IMR-90 (cell line): ENCODE measurements at regions not wholly inside any gene's neighbourhood (a gene's known extent, or its start where the extent isn't known, plus 50 kb on each side); places are given as distances from the start of the nearest gene placed in this dataset.

Experiments used
- ATAC-seq: fragments of 200-7000 bp; cut with Tn5 transposase; 2 replicates; pipeline ENCODE4 v1.9.1; 2020; ENCODE audit warnings: low read depth, mild to moderate bottlenecking, moderate library complexity
- BruUV-seq: library from RNA; stranded (reverse); fragments of 400-500 nt; replicated peaks from 2 replicates; lab custom pipeline; 2021; lab: Mats Ljungman, UMichigan
- CTCF ChIA-PET: fragments of 300-600 bp; formaldehyde crosslinking; extraction: SDS; loops from one replicate; lab custom pipeline; 2021; ENCODE audit warnings: antibody characterized with exemption; lab: Yijun Ruan, JAX
- POLR2A ChIA-PET: fragments of 300-600 bp; sonication (Branson Sonifier 250); formaldehyde crosslinking; loops from one replicate; lab custom pipeline; 2022; ENCODE audit warnings: antibody characterized with exemption; ENCODE audit not compliant: unreplicated experiment; lab: Charles Lee
- DNase-seq: peaks from one replicate; pipeline ENCODE4 v3.0.0; 2013
- H2AFZ ChIP-seq: replicated peaks from 2 replicates; pipeline ENCODE3; 2013; ENCODE audit warnings: low read length, mild to moderate bottlenecking; ENCODE audit not compliant: poor library complexity
- H2AK5ac ChIP-seq: 2 replicates; pipeline ENCODE4 v1.6.1; 2013; ENCODE audit warnings: low read depth, low read length, inconsistent platforms
- H2AK9ac ChIP-seq: replicated peaks from 2 replicates; pipeline ENCODE3; 2013; ENCODE audit warnings: mild to moderate bottlenecking, low read depth, low read length, moderate library complexity; ENCODE audit not compliant: poor library complexity
- H2BK120ac ChIP-seq: 2 replicates; pipeline ENCODE4 v1.6.1; 2013; ENCODE audit warnings: low read depth, low read length, inconsistent platforms
- H2BK15ac ChIP-seq: 3 replicates; pipeline ENCODE4 v1.6.1; 2013; ENCODE audit warnings: low read depth, low read length, inconsistent platforms
- H2BK20ac ChIP-seq: 2 replicates; pipeline ENCODE4 v1.6.1; 2013; ENCODE audit warnings: low read depth, mild to moderate bottlenecking, inconsistent platforms, low read length, moderate library complexity
- H2BK5ac ChIP-seq: 2 replicates; pipeline ENCODE4 v1.6.1; 2013; ENCODE audit warnings: mild to moderate bottlenecking, low read depth, low read length, inconsistent platforms; ENCODE audit not compliant: poor library complexity, severe bottlenecking
- H3K14ac ChIP-seq: replicated peaks from 2 replicates; pipeline ENCODE4 v1.6.1; 2013; ENCODE audit warnings: low read depth, low read length, inconsistent platforms
- H3K18ac ChIP-seq: 2 replicates; pipeline ENCODE4 v1.6.1; 2013; ENCODE audit warnings: low read depth, low read length, control low read depth
- H3K23ac ChIP-seq: 2 replicates; pipeline ENCODE4 v1.6.1; 2013; ENCODE audit warnings: low read depth, low read length, inconsistent platforms
- H3K27ac ChIP-seq: 2 replicates; pipeline ENCODE4 v1.5.1; 2013; ENCODE audit warnings: mild to moderate bottlenecking, control low read depth, low read length; ENCODE audit not compliant: insufficient read depth
- H3K27me3 ChIP-seq: 2 replicates; pipeline ENCODE4 v1.6.1; 2013; ENCODE audit warnings: low read length; ENCODE audit not compliant: control insufficient read depth, insufficient read depth
- H3K36me3 ChIP-seq: 2 replicates; pipeline ENCODE4 v1.6.1; 2013; ENCODE audit warnings: low read length, mixed read lengths; ENCODE audit not compliant: control insufficient read depth, insufficient read depth
- H3K4ac ChIP-seq: 2 replicates; pipeline ENCODE4 v1.6.1; 2013; ENCODE audit warnings: low read depth, low read length, inconsistent platforms
- H3K4me1 ChIP-seq: 2 replicates; pipeline ENCODE4 v1.6.1; 2013; ENCODE audit warnings: low read length, mixed read lengths; ENCODE audit not compliant: control insufficient read depth, insufficient read depth
- H3K4me2 ChIP-seq: 2 replicates; pipeline ENCODE4 v1.6.1; 2013; ENCODE audit warnings: low read depth, mild to moderate bottlenecking, control low read depth, low read length, moderate library complexity
- H3K4me3 ChIP-seq: 2 replicates; pipeline ENCODE4 v1.5.1; 2013; ENCODE audit warnings: low read depth, mild to moderate bottlenecking, control low read depth, low read length, moderate library complexity; ENCODE audit not compliant: insufficient read depth
- H3K56ac ChIP-seq: 2 replicates; pipeline ENCODE4 v1.6.1; 2013; ENCODE audit warnings: low read length, inconsistent platforms; ENCODE audit not compliant: insufficient read depth; ENCODE audit errors: extremely low read depth
- H3K79me1 ChIP-seq, 2 experiments: 2 replicates each; pipeline ENCODE4 v1.6.1; 2013; ENCODE audit warnings: low read length in 2 of 2, inconsistent platforms in 1 of 2, low read depth in 1 of 2
- H3K9ac ChIP-seq: 2 replicates; pipeline ENCODE4 v1.6.1; 2013; ENCODE audit warnings: low read depth, low read length, control low read depth
- H3K9me1 ChIP-seq: 2 replicates; pipeline ENCODE4 v1.6.1; 2013; ENCODE audit warnings: low read length, inconsistent platforms; ENCODE audit not compliant: insufficient read depth
- H3K9me3 ChIP-seq: 2 replicates; pipeline ENCODE4 v1.6.1; 2013; ENCODE audit warnings: low read length; ENCODE audit not compliant: control insufficient read depth, insufficient read depth
- H4K20me1 ChIP-seq: 2 replicates; pipeline ENCODE4 v1.6.1; 2013; ENCODE audit warnings: low read length, inconsistent platforms; ENCODE audit not compliant: insufficient read depth
- H4K5ac ChIP-seq: 2 replicates; pipeline ENCODE4 v1.6.1; 2013; ENCODE audit warnings: mild to moderate bottlenecking, low read depth, low read length, control low read depth
- H4K8ac ChIP-seq, 2 experiments: 2 replicates each; pipeline ENCODE4 v1.6.1; 2013; ENCODE audit warnings: low read depth in 2 of 2, low read length in 2 of 2, control low read depth in 1 of 2, inconsistent platforms in 1 of 2
- H4K91ac ChIP-seq: 2 replicates; pipeline ENCODE4 v1.6.1; 2013; ENCODE audit warnings: low read depth, low read length, inconsistent platforms; ENCODE audit not compliant: insufficient read depth
- BHLHE40 ChIP-seq: fragments of 150-350 bp; IDR thresholded peaks from 2 replicates; pipeline ENCODE4 v1.6.1; 2016; ENCODE audit warnings: mild to moderate bottlenecking, low read depth, low read length
- CEBPB ChIP-seq: IDR thresholded peaks from 2 replicates; pipeline ENCODE4 v1.6.1; 2012; ENCODE audit warnings: low read depth, low read length, improper control_type of control experiment
- CHD1 ChIP-seq: IDR thresholded peaks from 2 replicates; pipeline ENCODE4 v1.6.1; 2012; ENCODE audit warnings: low read depth, low read length, improper control_type of control experiment
- ELK1 ChIP-seq: fragments of 150-350 bp; IDR thresholded peaks from 2 replicates; pipeline ENCODE4 v1.6.1; 2016; ENCODE audit warnings: low read depth, mild to moderate bottlenecking, low read length, moderate library complexity, borderline replicate concordance
- FOS ChIP-seq: fragments of 150-350 bp; IDR thresholded peaks from 2 replicates; pipeline ENCODE4 v1.6.1; 2016; ENCODE audit warnings: low read depth, low read length
- MAFK ChIP-seq: IDR thresholded peaks from 2 replicates; pipeline ENCODE4 v1.6.1; 2012; ENCODE audit warnings: low read depth, low read length, improper control_type of control experiment
- MAZ ChIP-seq: IDR thresholded peaks from 2 replicates; pipeline ENCODE4 v1.6.1; 2012; ENCODE audit warnings: low read depth, mild to moderate bottlenecking, low read length, improper control_type of control experiment, moderate library complexity, borderline replicate concordance
- MXI1 ChIP-seq: IDR thresholded peaks from 2 replicates; pipeline ENCODE4 v1.6.1; 2012; ENCODE audit warnings: low read depth, mild to moderate bottlenecking, low read length, moderate library complexity, borderline replicate concordance
- NFE2L2 ChIP-seq: fragments of 150-350 bp; IDR thresholded peaks from 2 replicates; pipeline ENCODE4 v1.6.1; 2016; ENCODE audit warnings: low read depth, mild to moderate bottlenecking, low read length
- POLR2A ChIP-seq: IDR thresholded peaks from 2 replicates; pipeline ENCODE4 v1.6.1; 2012; ENCODE audit warnings: mild to moderate bottlenecking, low read depth, low read length
- RAD21 ChIP-seq: IDR thresholded peaks from 2 replicates; pipeline ENCODE4 v1.6.1; 2012; ENCODE audit warnings: low read length, improper control_type of control experiment
- RFX5 ChIP-seq: IDR thresholded peaks from 2 replicates; pipeline ENCODE4 v1.8.0; 2012; ENCODE audit warnings: low read depth, mild to moderate bottlenecking, low read length, moderate library complexity
- SMC3 ChIP-seq: fragments of 150-350 bp; IDR thresholded peaks from 2 replicates; pipeline ENCODE4 v1.6.1; 2016; ENCODE audit warnings: low read depth, mild to moderate bottlenecking, antibody characterized with exemption, low read length, moderate library complexity
- USF2 ChIP-seq: fragments of 150-350 bp; IDR thresholded peaks from 2 replicates; pipeline ENCODE4 v1.6.1; 2017; ENCODE audit warnings: mild to moderate bottlenecking, antibody characterized with exemption, low read length, low read depth
- WGBS, 2 experiments: methylation state at CpG; one replicate each; pipeline versions ENCODE4 v1.1.5 to v1.1.7; 2013; ENCODE audit warnings: missing lambda C conversion rate in 2 of 2; ENCODE audit not compliant: insufficient read length in 1 of 2; ENCODE audit errors: extremely low coverage in 2 of 2; 5-methylcytosine and 5-hydroxymethylcytosine counted together
- dilution Hi-C: fragments of 300-500 bp; cut with HindIII; formaldehyde crosslinking; loops from one replicate; pipeline ENCODE4 v1.14.3; 2018; ENCODE audit warnings: low sequenced_read_pairs; ENCODE audit not compliant: unreplicated experiment
- in situ Hi-C: fragments of 300-500 bp; cut with MboI; formaldehyde crosslinking; loops from 3 replicates; pipeline ENCODE4 v1.14.3; 2019; ENCODE audit warnings: low sequenced_read_pairs, inconsistent platforms, mixed read lengths
- intact Hi-C: fragments of 100-400 bp; cut with micrococcal nuclease; formaldehyde crosslinking; loops from 2 replicates; pipeline ENCODE4 v1.10.0; 2022
- TF ChIP-seq, protein P1 (sequence below): conservative IDR thresholded peaks from 2 replicates; pipeline ENCODE4 v1.5.1; 2012; ENCODE audit warnings: mild to moderate bottlenecking, low read depth, low read length, improper control_type of control experiment

DNA sequence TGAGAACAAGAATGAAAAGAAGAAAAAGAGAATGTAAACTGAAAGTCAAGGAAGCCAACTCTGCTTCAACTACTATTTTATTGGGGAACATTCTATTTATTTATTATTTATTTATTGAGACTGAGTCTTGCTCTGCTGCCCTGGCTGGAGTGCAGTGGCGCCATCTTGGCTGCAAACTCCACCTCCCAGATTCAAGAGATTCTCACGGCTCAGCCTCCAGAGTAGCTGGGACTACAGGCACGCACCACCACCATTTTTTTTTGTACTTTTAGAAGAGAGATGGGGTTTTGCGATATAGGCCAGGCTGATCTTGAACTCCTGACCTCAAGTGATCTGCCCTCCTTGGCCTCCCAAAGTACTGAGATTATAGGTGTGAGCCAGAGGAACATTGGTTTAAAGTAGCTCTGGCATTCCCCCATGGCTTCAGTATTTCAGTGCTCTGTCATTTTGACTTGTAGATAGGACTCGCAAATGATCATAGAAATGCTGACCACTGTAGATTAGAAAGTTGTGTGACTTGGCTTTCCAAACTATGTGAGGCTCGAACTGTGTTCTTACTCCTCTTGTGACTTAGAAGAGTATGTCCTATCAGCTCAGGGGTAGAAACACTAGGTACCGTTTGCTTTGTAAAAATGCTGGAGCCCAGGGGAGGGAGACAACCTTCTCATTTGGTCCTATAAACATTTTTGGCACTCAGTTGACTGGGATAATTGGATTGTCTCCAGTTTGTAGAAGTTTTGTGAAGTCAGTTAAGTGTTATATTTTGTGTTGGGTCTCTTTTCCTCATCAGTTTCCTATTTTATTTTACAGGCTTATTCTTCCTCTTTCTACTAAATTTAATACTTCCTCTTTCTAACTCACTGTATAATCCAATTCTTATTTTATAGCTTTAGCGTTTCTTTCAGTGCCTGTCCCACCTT, 544.9 kb upstream of the CITED2 start:
- Histone ChIP-seq H4K91ac (no peak overlapping the region), H3K4me1 (peaks cover 3% of the 10 kb centered on the region; the same call in 1 of the 2 replicates), H3K4ac (no peak overlapping the region; the same call in 1 of the 2 replicates), H4K20me1 (no peaks in the 10 kb centered on the region), H2AK5ac (no peak overlapping the region; the same call in 1 of the 2 replicates), H3K27me3 (no peaks in the 10 kb centered on the region), H3K23ac (no peak overlapping the region), H3K27ac (no peak overlapping the region), H3K4me3 (no peak overlapping the region), H3K56ac (no peak overlapping the region), H3K18ac (no peak overlapping the region), H4K5ac (no peak overlapping the region), H3K4me2 (no peak overlapping the region), H2AK9ac (no peak overlapping the region), H4K8ac (no peak overlapping the region), H3K9me3 (no peaks in the 10 kb centered on the region), H3K79me1 (no peaks in the 10 kb centered on the region), H2BK15ac (no peak overlapping the region), H2AFZ (no peak overlapping the region), H2BK120ac (no peak overlapping the region), H2BK5ac (no peak overlapping the region), H3K9ac (no peak overlapping the region), H3K9me1 (no peaks in the 10 kb centered on the region), H3K14ac (no peak overlapping the region), H2BK20ac (no peak overlapping the region), H3K36me3 (no peaks in the 10 kb centered on the region)
- POLR2A ChIA-PET: no interaction called here
- in situ Hi-C loops (no loop called here), intact Hi-C loops (no loop called here), dilution Hi-C loops (no loop called here)
- DNase-seq (no peak), ATAC-seq (no peak)
- BruUV-seq: no TSS peak
- no peak for TF ChIP-seq NFE2L2
- TF ChIP-seq RFX5: no peak
- no peak for TF ChIP-seq MXI1
- TF ChIP-seq FOS: no peak
- TF ChIP-seq MAFK: no peak
- no peak for TF ChIP-seq MAZ
- TF ChIP-seq RAD21: no peak
- no peak for TF ChIP-seq ELK1
- no peak for TF ChIP-seq POLR2A
- TF ChIP-seq USF2: no peak
- TF ChIP-seq SMC3: no peak
- TF ChIP-seq CEBPB: no peak
- TF ChIP-seq CHD1: no peak
- TF ChIP-seq BHLHE40: no peak
- TF ChIP-seq, protein P1, sequence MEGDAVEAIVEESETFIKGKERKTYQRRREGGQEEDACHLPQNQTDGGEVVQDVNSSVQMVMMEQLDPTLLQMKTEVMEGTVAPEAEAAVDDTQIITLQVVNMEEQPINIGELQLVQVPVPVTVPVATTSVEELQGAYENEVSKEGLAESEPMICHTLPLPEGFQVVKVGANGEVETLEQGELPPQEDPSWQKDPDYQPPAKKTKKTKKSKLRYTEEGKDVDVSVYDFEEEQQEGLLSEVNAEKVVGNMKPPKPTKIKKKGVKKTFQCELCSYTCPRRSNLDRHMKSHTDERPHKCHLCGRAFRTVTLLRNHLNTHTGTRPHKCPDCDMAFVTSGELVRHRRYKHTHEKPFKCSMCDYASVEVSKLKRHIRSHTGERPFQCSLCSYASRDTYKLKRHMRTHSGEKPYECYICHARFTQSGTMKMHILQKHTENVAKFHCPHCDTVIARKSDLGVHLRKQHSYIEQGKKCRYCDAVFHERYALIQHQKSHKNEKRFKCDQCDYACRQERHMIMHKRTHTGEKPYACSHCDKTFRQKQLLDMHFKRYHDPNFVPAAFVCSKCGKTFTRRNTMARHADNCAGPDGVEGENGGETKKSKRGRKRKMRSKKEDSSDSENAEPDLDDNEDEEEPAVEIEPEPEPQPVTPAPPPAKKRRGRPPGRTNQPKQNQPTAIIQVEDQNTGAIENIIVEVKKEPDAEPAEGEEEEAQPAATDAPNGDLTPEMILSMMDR: no peak
- 17% methylated on average over 1 of the region's 8 CpGs; no CpG with 5 or more reads in 1 of the 2 experiments for WGBS, 2 experiments
- CTCF ChIA-PET: interaction anchor here (0.6 kb wide), 1 partner anchor 564 kb away, joined by 3 read pairs; no protein-coding TSS in a partner anchor
